NCI-H82 (cell line): ENCODE measurements at regions not wholly inside any gene's neighbourhood (a gene's known extent, or its start where the extent isn't known, plus 50 kb on each side); places are given as distances from the start of the nearest gene placed in this dataset.
A peak's percentile ranks its signal among the peaks of the same experiment; 100 is the strongest.
"Not testable (repeated sequence)": the region's sequence is repeated elsewhere in the genome, so short reads cannot be mapped to it uniquely, and the experiment has no call there.

ENCODE experiments used
- DNase-seq: peaks from one replicate; lab custom pipeline; 2025; lab: John Stamatoyannopoulos, UW

DNA sequence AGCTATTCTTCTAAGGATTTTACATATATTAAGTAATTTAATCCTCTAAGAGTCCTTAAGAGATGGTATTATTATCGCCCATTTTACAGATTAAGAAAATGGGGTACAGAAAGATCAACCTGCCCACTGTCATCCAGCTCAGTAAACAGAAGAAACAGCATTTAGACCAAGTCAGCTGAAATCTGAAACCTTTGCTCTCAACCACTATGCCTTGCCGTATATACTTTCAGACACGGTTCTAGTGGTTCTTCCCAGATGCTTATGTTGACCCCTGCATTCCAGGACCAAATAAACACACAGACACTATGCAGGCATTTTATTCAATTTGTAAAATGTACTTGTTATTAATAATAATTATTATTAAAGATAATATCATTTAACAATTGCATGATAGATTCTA lies 854.8 kb downstream of the KCNJ2 start:
- DNase-seq, result no peak

DNA sequence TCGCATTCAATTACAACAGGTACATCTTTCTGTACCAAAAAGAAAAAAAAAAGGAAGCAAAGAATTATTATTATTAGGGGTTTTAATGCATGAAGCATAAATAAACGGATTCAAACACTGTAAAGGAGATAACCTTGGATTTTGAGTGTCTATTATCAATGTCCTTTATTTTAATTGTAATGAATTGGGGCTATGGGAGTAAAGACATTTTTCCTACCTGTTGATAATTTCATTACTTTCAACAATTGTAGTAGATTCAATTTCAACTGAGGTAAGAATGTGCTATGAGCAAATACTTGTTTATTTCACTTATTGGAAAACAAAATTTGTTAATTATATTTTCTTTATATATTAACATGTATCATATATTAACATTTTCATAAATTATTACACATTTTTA lies 855.6 kb downstream of the KCNJ2 start:
- no peak for DNase-seq

DNA sequence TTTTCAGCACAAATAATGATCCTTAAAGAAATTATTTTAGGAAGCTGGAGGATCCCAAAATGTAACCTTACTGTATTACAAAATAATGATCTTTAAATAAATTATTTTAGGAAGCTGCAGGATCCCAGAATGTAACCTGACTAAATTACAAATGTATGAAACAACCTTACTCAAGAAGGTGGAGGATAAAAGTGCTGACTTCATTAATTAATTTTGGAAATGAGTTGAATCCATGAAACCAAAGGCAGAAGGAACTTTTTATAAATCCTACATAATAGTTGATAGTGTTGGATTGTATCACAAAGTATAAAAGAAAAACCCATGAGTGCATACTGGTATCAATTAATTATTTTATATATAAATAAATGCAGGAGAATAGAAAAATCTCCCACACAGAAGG lies 859.9 kb downstream of the KCNJ2 start:
- DNase-seq, result no peak

DNA sequence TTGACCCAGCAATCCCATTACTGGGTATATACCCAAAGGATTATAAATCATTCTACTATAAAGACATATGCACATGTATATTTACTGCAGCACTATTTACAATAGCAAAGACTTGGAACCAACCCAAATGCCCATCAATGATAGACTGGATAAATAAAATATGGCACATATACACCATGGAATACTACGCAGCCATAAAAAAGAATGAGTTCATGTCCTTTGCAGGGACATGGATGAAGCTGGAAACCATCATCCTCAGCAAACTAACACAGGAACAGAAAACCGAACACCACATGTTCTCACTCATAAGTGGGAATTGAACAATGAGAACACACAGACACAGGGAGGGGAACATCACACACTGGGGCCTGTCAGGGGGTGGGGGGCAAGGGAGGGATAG lies 862.0 kb downstream of the KCNJ2 start:
- not testable (repeated sequence) for DNase-seq

DNA sequence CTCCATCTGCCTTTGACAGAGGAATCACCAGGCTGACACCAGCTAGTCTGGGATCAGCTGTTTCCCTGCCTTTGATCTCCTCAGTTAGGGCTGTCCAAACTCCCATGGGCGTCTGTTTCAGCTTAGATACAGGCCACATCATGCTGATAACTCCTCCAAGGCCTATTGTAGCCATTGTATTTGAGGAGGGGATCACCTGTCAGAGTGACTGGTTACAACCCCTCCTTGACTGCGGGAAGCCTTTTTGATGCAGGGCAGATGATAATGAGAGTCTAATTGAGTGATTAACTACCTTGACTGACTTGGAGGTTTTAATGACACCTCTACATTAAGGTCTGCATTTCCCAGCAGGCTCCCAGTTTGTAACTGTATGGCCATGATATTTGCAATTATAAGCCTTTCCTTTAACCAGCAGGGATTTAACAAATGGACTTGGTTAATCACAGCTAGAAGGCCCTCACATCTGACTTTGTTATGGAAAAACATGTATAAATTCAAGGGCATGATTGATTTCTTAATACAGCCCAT lies 863.5 kb downstream of the KCNJ2 start:
- DNase-seq, result peak; percentile 13

DNA sequence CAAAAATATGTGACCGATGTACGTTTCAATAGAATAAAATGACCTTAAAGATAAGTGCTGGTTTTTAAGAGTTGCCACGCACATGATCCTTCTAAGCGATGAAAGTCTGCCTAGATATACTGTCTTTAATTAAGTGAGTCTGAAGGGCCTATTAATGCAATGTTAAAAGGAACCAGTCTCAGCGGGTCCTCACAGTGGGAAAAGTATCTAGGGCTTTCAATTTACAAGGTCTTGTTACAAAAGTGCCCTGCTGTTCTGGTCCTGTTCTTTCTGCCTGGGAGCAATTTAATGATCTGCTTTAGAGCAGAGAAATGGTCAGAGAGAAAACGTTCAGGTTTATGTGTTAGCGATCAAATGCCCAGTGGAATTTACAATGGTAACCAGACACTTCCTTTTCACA lies 864.0 kb downstream of the KCNJ2 start:
- DNase-seq, result no peak

DNA sequence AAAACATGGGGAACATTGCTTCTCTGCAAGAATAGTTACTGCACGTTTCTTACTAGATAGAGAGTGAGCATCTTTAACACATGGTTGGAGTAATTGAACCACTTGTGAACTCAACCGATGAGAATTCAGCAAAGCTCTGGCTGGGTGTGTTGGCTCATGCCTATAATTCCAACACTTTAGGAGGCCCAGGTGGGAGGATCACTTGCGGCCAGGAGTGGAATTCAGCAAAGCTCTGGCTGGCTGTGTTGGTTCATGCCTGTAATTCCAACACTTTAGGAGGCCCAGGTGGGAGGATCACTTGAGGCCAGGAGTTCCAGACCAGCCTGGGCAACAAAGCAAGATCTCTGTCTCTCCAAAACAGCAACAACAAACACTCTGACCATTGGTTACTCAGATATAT lies 865.9 kb downstream of the KCNJ2 start:
- no peak for DNase-seq

DNA sequence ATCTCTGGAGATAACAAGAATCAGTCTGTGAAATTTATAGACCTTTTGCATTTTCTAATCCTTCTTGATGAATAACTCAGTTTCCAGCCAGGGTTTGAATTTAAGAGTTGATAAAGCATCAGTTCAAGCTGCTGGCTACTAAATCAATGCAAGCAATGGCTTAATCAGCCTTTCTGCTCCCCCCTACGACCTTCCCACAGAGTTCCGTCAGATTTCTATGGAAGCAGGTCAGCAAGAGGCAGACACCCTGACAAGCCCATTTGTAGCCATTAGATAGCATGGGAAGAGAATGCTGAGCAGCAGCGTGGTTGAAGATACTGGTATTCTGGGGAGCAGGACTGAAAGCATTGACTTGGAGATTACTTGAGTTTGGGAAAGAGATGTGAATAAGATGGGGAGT lies 868.1 kb downstream of the KCNJ2 start:
- no peak for DNase-seq

DNA sequence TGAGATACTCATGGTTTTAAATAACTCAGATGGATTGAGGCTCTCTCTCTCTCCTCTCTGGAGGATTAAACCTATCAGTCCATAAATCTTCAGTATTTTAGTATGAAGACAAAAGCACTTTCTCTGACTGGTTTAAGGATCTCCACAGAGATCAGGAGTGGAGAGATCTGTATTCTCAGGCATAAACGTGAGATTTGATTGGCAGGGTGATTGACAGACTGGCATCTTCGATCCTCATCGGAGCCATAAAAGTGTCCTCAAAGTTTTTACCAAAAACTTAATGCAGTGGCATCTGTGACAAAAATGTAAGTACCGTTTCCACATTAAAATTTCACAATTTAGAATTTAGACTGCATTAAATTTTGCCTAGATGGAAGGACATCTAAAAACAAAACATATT lies 870.1 kb downstream of the KCNJ2 start:
- DNase-seq, result no peak

DNA sequence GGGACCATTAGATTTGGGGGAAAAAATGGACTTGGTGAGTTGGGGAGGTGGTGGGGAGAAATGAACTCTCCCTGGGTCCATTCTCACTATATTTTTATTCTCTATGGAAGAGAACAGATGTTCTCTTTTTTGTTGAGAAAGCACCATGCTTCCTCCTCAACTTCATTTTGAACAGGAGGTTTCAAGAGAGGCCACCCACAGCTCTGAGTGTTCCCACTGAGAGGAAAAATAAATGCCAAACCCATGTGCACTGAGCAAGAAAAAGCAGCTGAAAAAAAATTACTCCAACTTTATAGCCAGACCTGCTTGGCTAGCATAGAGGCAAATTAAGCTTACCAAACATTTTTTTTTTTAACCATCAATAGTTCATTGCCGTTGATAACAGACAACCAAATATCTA lies 883.6 kb downstream of the KCNJ2 start:
- no peak for DNase-seq

DNA sequence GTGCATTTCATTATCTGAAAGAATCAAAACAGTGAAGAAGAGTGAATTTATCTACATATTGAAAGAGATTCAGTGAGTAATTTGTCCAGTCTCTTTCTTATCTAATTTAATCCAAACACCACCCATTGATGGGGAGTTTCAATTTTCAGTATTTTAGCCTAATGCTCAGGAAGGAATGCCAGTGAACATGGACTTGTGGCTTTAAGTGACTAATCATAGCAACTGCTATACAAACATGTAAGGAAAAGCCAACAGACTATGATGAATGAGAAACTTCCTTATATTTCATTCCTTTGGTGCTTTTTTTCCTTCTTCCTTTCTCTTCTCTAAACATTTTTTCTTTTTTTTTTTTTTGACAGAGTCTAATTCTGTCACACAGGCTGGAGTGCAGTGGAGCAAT lies 885.8 kb downstream of the KCNJ2 start:
- no peak for DNase-seq

DNA sequence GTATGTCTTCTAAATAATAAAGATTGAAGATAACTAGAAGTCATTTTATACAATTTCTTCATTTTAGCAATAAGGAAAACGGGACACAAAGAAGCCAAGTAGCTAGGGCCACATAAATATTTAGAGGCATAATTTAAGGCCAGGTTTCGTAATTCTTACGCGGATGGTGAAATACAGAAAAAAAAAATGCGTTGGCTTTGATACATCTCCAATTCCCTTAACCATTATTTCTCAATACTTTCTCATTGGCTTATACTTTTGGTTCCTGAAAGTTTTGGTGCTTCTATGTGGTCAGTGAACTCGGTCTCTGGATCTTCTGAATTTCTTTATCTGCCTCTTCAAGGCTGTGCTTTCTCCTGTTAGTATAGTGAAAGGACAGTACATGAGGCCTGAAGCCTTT lies 888.1 kb downstream of the KCNJ2 start:
- no peak for DNase-seq

DNA sequence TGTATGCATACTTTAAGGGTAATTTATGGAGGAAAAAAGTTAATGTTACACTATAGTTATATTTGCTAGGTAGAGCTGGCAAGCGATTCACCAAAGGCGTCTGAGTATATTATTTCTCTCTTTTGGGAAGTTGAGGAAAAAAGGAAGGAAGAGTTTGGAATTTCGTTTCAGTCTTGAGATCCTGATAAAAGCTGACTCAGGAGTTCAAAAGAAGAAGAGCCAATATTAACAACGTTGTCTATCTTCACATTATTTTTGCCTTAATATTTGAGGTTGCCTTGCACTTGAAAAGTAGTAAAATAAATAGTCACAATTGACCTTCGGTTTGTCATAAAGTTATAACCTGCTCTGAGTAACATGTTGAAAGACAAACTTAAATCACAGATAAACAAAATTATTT lies 888.6 kb downstream of the KCNJ2 start:
- no peak for DNase-seq

DNA sequence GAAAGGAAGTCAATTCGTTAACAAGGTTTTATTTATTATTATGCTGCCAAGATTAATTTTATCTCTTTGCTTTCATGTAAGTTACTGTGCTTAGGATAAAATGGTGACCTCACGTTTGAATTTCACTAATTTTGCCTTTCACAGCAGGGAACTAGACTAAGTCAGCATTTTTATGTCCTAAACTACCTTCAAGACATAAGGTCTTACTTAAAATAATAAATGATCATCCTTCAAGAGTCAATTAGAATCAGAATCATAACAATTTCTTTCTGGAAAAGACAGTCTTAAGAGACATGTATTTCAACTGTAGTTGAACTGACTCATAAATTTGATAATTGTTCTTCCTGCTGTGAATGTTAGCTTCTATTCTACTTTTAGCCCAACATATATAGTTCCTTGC lies 893.8 kb downstream of the KCNJ2 start:
- DNase-seq, result no peak

DNA sequence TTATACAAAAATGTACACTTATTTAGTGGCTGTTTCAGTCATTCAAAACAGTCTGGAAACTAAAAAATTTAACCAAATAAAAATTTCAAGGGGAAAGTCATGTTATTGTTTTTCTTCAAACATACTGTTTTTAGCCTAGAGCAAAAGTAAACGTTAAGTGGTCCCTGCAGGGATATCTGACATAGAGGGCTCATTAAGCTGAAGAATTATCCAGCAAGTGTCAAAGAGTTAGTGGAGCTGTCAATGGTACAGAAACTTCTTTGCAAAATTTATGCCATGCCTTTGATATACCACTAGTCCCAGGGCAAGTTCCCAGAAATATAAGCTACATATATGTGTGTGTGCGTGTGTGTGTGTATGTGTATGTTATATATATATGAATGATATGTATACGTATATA lies 894.2 kb downstream of the KCNJ2 start:
- no peak for DNase-seq

DNA sequence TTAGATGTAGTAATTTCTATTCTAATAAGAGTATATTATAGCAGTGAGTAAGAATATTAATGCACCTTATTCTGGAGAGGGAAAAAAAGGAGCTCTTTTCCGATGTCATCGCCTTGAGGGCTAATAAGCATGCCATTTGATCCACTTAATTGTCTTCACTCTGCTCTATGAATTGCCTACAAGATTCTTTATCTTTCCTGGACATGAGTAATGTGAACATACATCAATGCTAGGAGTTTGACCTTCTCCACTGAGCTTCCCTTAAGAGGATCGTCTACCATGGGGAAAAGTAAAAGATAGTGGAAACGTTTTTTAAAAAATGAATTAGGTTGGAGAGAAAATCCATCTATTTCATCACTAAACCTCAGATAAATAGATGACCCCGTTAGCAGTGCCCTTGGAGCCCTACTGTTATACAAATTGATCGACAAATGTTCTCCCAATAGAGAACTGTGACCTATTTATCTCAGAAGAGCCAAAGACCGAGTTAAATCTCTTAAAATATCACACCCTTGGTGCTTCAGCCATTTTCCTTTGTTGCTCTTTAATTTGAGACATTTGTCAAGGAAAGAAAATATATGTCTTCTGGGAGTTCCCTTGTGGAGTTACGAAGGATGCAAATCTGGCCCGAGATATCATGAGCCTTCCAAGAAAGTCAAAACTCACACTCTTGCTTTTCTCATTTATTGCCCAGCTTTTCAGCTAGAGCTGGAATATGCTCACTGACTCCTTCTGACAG lies 898.5 kb downstream of the KCNJ2 start:
- no peak for DNase-seq

DNA sequence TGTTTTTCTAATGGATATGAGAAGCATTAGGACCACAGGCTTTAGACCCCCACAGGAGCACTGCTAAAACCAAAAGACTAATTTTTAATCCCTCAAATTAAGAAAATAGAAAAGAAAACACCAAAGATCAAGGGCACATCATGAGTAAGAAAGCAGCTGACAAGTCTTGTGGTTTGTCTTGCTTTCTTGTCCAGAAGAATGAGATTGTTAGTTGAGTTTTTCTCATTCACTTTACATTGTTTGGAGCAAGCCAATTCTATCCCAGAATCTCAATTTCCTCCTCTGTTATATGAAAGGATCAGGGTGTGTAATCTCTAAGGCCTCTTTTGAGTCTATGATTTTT lies 899.0 kb downstream of the KCNJ2 start:
- DNase-seq, result no peak

DNA sequence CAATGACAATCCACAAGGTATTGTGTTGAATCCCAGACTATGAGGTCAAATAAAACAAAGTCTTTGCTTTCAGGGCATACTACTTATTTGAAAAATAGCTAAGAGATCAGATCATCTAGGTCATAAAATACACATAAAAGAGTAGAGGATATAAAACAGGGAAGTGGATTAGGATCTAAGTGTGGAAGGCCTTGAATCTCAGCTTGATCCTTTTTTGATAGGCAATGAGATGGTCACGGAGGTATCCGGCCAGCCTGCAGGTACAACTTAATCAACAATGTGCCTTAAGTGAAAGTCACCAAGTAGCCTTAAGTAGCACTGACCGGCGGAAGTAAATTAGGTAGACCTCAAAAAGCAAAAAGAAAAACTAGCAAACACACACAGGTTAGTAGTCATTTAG lies 901.7 kb downstream of the KCNJ2 start:
- no peak for DNase-seq

DNA sequence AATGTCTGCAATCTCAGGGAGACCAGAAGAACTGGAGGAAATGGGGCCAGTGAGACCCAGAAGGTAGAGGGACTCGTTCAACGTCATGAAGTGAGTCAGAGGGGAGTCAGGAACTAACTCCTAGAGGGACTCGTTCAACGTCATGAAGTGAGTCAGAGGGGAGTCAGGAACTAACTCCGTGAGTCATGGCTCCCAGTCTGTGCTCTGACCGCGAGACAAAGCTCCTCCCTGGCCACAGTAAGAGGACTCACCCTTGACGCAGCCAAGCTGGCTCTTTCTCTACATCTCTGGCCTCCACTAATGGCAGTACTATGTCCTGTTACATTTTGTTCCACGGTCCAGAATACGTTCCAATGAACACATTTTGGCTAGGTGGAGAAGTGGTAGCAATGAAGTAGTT lies 902.5 kb downstream of the KCNJ2 start:
- DNase-seq, result no peak

DNA sequence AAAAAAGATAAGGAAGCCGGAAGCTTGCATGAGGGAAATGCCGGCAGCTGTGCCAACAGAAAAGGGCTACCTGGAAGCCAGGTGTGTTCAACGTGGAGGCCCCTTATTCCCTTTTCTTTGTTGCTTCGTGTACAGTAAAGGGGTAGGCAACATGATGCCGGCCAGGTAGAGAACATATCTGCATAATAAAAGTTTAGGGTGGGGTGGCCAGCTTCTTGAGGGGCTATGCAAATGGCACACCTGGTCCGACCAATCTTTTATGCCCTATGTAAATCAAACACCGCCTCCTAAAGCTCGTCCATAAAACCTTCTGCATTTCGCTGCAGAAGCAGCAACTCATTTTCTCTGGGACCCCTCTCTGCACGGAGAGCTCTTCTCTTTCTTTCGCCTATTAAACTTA lies 911.6 kb downstream of the KCNJ2 start:
- no peak for DNase-seq

DNA sequence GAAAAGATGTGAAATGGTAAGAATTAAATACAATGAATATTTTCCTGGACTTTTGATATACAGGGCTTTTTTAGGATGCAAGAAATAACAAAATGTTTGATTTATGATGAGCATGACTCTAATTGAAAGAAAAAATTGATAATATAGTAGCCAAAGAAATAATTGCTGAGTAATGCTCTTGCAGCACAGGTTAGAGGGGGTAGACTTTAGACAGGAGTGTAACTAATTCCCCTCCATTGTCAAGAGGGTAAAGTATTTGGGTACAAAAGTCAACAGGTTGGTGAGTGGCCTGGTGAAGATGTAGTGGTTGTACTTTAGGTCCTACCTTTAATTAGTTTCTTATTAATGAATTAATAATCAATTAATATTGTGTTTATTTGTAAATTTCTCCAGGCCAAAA lies 912.3 kb downstream of the KCNJ2 start:
- DNase-seq, result no peak

DNA sequence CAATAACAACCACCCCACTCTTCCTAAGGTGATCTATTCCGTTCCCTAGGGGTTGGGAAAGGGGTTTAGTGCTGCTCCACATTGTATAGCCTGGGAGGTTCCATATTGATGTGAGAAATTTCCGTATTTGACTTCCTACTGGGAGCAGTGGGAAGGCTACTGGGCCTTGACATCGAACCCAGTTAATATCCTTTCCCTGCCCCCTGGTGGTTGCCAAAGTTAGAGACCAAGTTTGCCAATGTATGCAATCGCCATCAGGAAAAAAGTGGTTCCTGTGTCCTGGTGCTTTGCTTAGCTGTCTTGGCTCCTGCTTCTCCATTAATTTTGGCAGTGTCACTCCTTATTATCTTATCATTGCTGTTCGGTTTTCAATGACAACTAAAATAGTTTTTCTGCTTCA lies 914.9 kb downstream of the KCNJ2 start:
- DNase-seq, result peak; percentile 59

DNA sequence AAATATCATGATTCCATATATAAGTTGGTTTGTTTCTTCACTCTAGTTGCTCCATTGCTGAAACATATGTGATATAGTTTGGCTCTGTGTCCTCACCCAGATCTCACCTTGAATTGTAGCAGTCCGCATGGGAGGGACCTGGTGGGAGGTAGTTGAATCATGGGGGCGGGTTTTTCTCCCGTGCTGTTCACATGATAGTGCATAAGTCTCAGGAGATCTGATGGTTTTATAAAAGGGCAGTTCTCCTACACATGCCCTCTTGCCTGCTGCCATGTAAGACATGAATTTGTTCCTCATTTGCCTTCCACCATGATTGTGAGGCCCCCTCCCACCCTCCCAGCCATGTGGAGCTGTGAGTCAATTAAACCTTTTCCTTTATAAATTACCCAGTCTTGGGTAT lies 915.5 kb downstream of the KCNJ2 start:
- no peak for DNase-seq

DNA sequence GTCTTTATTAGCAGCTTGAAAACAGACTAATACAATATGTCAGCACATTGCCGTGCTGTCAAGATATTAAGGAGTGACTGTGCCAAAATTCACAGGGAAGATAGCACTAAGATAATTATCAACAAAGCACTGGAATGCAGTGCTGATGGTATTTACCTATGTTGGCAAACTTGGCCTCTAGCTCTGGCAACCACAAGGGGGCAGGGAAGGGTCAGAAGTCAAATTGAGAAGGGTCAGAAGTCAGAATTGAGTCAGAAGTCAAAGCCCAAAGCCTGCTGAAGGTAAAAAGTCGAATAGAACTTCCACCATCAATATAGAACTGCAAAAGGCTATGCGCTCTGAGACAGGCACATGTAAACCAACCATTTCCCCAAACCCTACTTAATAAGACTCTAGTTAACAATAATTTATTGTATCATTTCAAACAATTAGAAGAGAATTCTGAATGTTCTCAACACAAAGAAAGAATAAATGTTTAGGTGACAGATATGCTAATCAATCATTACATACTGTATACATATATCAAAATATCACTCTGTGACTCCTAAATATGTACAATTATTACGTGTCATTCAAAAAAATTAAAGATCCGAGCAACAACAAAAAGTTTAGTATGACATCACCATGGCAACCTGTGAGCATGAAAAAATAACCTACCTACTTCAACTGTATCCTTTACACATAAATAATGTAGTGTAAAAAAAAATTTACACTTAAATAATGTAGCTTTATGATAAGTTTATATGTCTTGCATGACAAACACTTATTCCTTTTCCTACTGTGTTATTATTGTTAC lies 916.1 kb downstream of the KCNJ2 start:
- DNase-seq, result peak; percentile 63
